ENCODE measurements at regions not wholly inside any gene's neighbourhood (a gene's known extent, or its start where the extent isn't known, plus 50 kb on each side); places are given as distances from the start of the nearest gene placed in this dataset.

DNA sequence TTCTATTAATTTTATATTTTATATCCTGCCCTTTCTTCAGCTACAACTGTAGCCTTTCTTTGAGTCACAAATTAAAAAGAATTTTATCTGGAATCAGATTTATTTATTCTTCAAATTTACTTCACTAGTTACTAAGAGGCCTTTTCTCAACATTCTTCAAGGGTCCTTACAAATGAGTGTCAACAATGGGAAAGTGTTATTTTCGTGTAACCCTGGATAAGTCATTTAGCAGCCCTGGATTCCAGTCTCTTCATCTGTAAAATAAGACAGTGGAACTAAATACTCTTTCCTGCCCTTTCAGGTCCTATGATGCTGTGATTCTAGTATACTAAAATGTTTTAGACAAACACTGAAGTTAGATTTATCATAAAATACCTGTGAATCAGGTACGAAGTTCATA is 397.0 kb downstream of the KLF12 start:
- H3K9me3 Mint-ChIP-seq, result no peaks in the 10 kb centered on the region
- intact Hi-C loops (cut with micrococcal nuclease), result no loop called here
- no peak overlapping the region for H3K4me3 Mint-ChIP-seq
- no peaks in the 10 kb centered on the region for H3K27me3 Mint-ChIP-seq
- no peaks in the 10 kb centered on the region for H3K4me1 Mint-ChIP-seq (ENCODE audit: low read depth)
- H3K36me3 Mint-ChIP-seq (ENCODE audit: low read depth), result no peaks in the 10 kb centered on the region
- H3K27ac Mint-ChIP-seq, result no peak overlapping the region

GRCh38 chr13:73733706-73734105 is 400.5 kb downstream of the KLF12 start:
- intact Hi-C loops (cut with micrococcal nuclease), result no loop called here
- no peaks in the 10 kb centered on the region for H3K9me3 Mint-ChIP-seq
- no peaks in the 10 kb centered on the region for H3K36me3 Mint-ChIP-seq (ENCODE audit: low read depth)
- H3K27ac Mint-ChIP-seq, result no peak overlapping the region
- H3K4me1 Mint-ChIP-seq (ENCODE audit: low read depth), result no peaks in the 10 kb centered on the region
- H3K27me3 Mint-ChIP-seq, result no peaks in the 10 kb centered on the region
- H3K4me3 Mint-ChIP-seq, result no peak overlapping the region

DNA sequence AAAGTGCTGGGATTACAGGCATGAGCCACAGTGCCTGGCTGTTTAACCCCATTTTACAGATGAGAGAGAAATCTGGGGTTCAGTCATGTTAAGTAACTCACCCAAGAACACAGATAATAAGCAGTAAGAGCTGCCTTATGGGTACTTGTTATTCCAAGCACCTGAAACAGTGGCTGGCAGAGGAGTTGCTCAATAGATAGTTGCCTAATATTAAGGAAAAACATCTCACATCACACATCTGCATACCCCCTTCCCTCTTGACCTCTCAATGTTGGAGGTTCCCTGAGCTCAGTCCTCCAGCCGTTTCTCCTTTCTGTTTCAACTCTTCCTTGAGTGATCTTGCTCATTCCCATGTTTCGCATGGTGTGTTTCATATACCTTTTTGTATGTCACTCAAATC is 401.9 kb downstream of the KLF12 start:
- intact Hi-C loops (cut with micrococcal nuclease), result no loop called here
- Mint-ChIP-seq H3K36me3 (ENCODE audit: low read depth) (no peaks in the 10 kb centered on the region), H3K4me3 (no peak overlapping the region), H3K9me3 (no peaks in the 10 kb centered on the region), H3K27ac (no peak overlapping the region), H3K27me3 (no peaks in the 10 kb centered on the region), H3K4me1 (ENCODE audit: low read depth) (no peaks in the 10 kb centered on the region)

- H3K27me3 Mint-ChIP-seq, result no peaks in the 10 kb centered on the region
- H3K36me3 Mint-ChIP-seq (ENCODE audit: low read depth), result no peaks in the 10 kb centered on the region
- H3K4me3 Mint-ChIP-seq, result no peak overlapping the region
- H3K27ac Mint-ChIP-seq, result no peak overlapping the region
- no peaks in the 10 kb centered on the region for H3K4me1 Mint-ChIP-seq (ENCODE audit: low read depth)
- no peaks in the 10 kb centered on the region for H3K9me3 Mint-ChIP-seq
- intact Hi-C loops (cut with micrococcal nuclease), result no loop called here
These were observed 402.6 kb downstream of the KLF12 start for GRCh38 chr13:73731564-73731963.

GRCh38 chr13:73730014-73730413 is 404.2 kb downstream of the KLF12 start:
- Mint-ChIP-seq H3K36me3 (ENCODE audit: low read depth) (no peaks in the 10 kb centered on the region), H3K4me1 (ENCODE audit: low read depth) (no peaks in the 10 kb centered on the region), H3K27me3 (no peaks in the 10 kb centered on the region), H3K4me3 (no peak overlapping the region), H3K27ac (no peak overlapping the region), H3K9me3 (no peaks in the 10 kb centered on the region)
- intact Hi-C loops (cut with micrococcal nuclease), result no loop called here

DNA sequence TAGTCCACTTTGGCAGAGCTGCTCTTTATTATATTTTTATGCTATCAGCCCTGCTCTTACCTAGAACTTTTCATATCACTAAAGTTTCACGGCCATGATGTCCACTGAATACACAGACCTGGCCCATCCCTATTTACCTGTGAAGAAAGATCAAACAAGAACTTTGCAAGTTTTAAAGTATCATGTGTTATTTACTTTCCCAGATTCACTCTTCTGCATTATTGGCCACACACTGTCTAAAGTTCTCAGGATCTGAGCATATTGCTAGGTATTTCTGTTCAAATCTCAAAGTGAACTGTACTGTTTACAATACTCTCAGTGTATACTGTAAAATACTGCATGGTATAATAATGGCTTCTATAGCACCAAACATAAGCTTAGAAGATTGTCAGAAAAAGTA is 405.2 kb downstream of the KLF12 start:
- Mint-ChIP-seq H3K4me3 (no peak overlapping the region), H3K4me1 (ENCODE audit: low read depth) (no peaks in the 10 kb centered on the region), H3K27ac (no peak overlapping the region), H3K36me3 (ENCODE audit: low read depth) (no peaks in the 10 kb centered on the region), H3K9me3 (no peaks in the 10 kb centered on the region), H3K27me3 (no peaks in the 10 kb centered on the region)
- intact Hi-C loops (cut with micrococcal nuclease), result no loop called here

GRCh38 chr13:73722120-73722519 is 412.1 kb downstream of the KLF12 start:
- Mint-ChIP-seq H3K36me3 (ENCODE audit: low read depth) (no peaks in the 10 kb centered on the region), H3K9me3 (no peaks in the 10 kb centered on the region), H3K27ac (no peak overlapping the region), H3K4me1 (ENCODE audit: low read depth) (no peaks in the 10 kb centered on the region), H3K4me3 (no peak overlapping the region), H3K27me3 (no peaks in the 10 kb centered on the region)
- intact Hi-C loops (cut with micrococcal nuclease), result no loop called here

- Mint-ChIP-seq H3K4me3 (no peak overlapping the region), H3K27ac (no peak overlapping the region), H3K9me3 (no peaks in the 10 kb centered on the region), H3K4me1 (ENCODE audit: low read depth) (no peaks in the 10 kb centered on the region), H3K27me3 (no peaks in the 10 kb centered on the region), H3K36me3 (ENCODE audit: low read depth) (no peaks in the 10 kb centered on the region)
- intact Hi-C loops (cut with micrococcal nuclease), result no loop called here
These were observed 412.6 kb downstream of the KLF12 start for GRCh38 chr13:73721571-73721970.

DNA sequence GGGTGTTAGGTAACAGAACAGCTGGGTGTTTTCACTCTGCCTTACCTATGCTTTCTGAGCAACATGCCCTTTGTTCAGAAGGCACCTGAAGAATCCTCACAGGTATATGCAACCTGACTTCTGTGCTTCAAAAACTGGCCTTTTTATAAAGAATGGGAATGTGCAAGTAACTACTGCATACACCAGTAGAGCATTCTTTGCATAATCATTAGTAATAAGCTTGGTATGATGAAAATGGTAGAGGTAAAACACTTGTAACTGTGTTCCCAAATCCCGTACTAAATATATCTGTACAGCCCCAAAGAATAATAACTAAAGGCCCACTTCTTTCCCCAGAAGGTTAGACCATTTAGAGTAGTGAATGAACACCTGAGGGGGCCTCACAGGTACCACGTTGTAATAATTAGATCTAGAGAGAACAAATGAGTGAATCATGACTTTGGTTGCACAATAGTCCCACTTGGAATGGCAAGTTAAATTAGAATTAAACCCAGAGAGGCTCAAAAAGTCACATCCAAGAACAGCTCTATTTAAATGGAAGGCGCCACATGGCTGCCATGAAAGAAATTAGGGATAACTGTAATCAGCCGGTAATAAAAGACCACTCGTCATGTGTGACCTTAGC is 413.9 kb downstream of the KLF12 start:
- Mint-ChIP-seq H3K9me3 (no peaks in the 10 kb centered on the region), H3K4me1 (ENCODE audit: low read depth) (no peaks in the 10 kb centered on the region), H3K36me3 (ENCODE audit: low read depth) (no peaks in the 10 kb centered on the region), H3K4me3 (no peak overlapping the region), H3K27ac (no peak overlapping the region), H3K27me3 (no peaks in the 10 kb centered on the region)
- intact Hi-C loops (cut with micrococcal nuclease), result no loop called here

DNA sequence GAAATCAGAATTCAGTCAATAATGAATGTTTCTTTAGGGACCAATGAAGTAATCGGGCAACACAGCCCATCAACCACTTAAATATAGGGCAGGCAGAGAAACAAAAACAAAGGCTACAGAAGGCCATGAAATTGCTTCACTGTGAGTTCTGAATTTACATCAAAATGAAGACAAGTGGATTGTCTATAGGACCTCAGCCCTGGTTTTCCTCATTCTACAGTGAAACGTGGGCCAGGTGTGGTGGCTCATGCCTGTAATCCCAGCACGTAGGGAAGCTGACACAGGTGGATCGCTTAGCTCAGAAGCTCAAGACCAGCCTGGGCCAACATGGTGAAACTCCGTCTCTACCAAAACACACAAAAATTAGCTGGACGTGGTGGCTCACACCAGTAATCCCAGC is 416.0 kb downstream of the KLF12 start:
- Mint-ChIP-seq H3K9me3 (no peaks in the 10 kb centered on the region), H3K4me1 (ENCODE audit: low read depth) (no peaks in the 10 kb centered on the region)
- intact Hi-C loops (cut with micrococcal nuclease), result no loop called here

DNA sequence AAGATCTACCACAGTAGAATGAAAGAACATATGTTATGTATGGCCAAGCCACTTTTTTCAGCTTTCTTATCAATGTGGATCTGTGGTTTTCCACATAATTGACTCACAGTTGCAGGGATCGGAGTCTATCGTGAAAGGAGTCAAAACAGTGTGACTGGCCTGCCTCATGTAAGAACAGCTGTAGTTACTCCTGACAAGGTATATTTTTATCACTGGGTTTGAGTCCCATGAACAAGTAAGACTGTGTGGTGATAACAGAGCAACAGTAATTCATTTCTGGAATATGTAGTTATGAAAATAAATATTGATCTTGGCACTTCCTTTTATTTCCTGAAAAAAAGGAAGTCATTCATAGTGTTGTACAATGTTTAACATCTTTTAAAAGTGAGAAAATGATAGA is 416.6 kb downstream of the KLF12 start:
- Mint-ChIP-seq H3K27ac (no peak overlapping the region), H3K36me3 (ENCODE audit: low read depth) (no peaks in the 10 kb centered on the region), H3K4me1 (ENCODE audit: low read depth) (no peaks in the 10 kb centered on the region), H3K4me3 (no peak overlapping the region), H3K27me3 (no peaks in the 10 kb centered on the region), H3K9me3 (no peaks in the 10 kb centered on the region)
- intact Hi-C loops (cut with micrococcal nuclease), result no loop called here

More for the DNA sequence above, 416.0 kb downstream of the KLF12 start:
- Mint-ChIP-seq H3K27me3 (no peaks in the 10 kb centered on the region), H3K36me3 (ENCODE audit: low read depth) (no peaks in the 10 kb centered on the region), H3K27ac (no peak overlapping the region), H3K4me3 (no peak overlapping the region)

DNA sequence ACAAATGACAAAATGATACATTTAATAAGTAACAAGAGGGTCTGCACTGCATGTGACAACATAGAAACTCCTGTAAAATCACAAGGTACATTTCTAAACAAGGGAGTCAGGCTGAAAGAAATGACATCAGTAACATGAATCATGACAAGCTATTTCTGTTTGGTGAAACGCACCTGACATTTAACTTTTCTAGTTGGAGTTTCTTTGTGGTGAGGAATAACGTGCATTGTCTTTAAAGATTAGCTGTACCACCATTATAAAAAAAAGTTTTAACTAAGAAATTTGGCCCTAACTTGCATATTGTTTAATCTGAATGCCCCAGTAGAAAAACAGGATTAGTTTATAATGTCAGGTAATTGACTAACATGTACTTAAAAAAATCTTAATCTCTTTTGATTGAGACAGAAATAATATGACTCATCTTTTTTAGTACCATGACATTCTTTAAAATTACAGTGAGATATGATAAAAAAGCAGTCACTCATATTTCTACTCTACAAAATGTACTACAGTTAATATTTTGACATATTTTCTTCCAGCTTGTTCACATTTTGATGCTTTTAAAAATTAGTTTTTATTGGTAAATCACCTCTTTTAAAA is 418.2 kb downstream of the KLF12 start:
- Mint-ChIP-seq H3K27me3 (no peaks in the 10 kb centered on the region), H3K4me1 (ENCODE audit: low read depth) (no peaks in the 10 kb centered on the region), H3K27ac (no peak overlapping the region), H3K4me3 (no peak overlapping the region), H3K36me3 (ENCODE audit: low read depth) (no peaks in the 10 kb centered on the region), H3K9me3 (no peaks in the 10 kb centered on the region)
- intact Hi-C loops (cut with micrococcal nuclease), result no loop called here

DNA sequence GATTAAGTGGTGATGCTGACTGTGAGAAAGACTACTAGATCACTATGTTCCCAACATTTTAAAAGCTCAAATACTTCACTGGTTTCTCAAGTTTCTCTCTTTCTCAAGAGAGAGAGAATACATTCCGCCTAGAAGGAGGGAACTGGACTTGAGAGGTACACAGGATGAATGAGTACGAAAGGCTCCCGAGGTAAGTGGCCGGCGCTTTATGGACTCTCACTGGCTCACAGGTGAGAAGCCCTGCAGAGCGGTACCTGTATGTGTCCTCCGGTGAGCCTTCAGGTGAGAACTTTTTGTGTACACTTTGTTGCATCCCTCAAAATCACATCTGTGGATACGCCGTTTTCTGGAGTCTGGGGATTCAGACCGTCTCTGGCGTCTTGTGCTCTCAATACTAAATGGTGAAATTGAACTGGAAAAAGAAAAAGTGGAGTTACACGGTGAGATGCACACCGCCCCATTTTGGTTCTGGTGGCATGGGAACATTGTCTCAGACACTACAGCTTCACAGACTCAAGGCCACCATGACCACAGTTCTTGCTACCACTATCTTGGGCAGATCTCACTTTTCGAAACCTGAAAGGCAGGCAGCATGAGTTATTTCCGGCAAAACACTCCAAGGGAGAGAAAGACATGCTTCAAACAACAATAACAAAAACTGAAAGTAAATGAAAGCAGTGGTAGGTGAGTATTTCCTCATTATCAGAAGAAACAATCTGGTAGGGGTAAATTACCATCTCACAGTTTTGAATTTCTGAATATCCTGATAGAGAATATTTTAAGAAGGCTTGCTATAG is 418.9 kb downstream of the KLF12 start:
- Mint-ChIP-seq H3K36me3 (ENCODE audit: low read depth) (no peaks in the 10 kb centered on the region), H3K4me3 (no peak overlapping the region), H3K27me3 (no peaks in the 10 kb centered on the region), H3K9me3 (no peaks in the 10 kb centered on the region), H3K4me1 (ENCODE audit: low read depth) (no peaks in the 10 kb centered on the region), H3K27ac (no peak overlapping the region)
- intact Hi-C loops (cut with micrococcal nuclease), result no loop called here

DNA sequence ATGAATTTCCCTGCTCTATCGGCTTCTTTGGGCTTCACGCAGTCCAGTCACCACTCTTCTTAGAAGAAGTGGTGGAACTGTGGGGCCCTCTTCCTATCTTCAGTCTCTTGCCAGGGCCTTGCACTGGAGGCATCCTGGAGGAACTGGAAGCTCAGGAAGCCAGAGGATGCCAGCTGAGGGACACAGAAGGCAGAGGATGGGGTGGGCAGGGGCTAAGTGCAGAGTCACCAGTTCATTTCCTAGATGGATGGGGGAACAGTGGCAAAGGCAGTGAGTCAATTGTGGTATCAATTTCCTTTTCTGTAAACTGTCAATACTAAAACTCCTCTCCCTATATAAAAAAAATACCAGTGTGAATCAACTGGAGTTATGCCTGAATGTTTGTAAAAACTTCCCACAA is 419.7 kb downstream of the KLF12 start:
- no peaks in the 10 kb centered on the region for H3K36me3 Mint-ChIP-seq (ENCODE audit: low read depth)
- H3K9me3 Mint-ChIP-seq, result no peaks in the 10 kb centered on the region
- no peaks in the 10 kb centered on the region for H3K27me3 Mint-ChIP-seq
- H3K4me3 Mint-ChIP-seq, result no peak overlapping the region
- intact Hi-C loops (cut with micrococcal nuclease), result no loop called here
- H3K4me1 Mint-ChIP-seq (ENCODE audit: low read depth), result no peaks in the 10 kb centered on the region
- no peak overlapping the region for H3K27ac Mint-ChIP-seq

Measured in dendritic cell treated with granulocyte-macrophage colony-stimulating factor and Interleukin-4, amounts not matched to agents 40 ng/mL and 50 ng/mL, for 4 days (primary cell).